AG09309 (cell line): ENCODE measurements at regions not wholly inside any gene's neighbourhood (a gene's known extent, or its start where the extent isn't known, plus 50 kb on each side); places are given as distances from the start of the nearest gene placed in this dataset.

Experiments
- DNase-seq: peaks from one replicate; pipeline ENCODE4 v3.0.0-alpha.2; 2010; ENCODE audit warnings: low read depth
- H3K4me3 ChIP-seq: 2 replicates; pipeline ENCODE4 v1.5.1; 2011; ENCODE audit warnings: mild to moderate bottlenecking, low read depth, low read length, moderate library complexity; ENCODE audit not compliant: control insufficient read depth
- TF ChIP-seq, protein P1 (sequence below): IDR thresholded peaks from 2 replicates; pipeline ENCODE4 v1.5.1; 2011; ENCODE audit warnings: mild to moderate bottlenecking, low read depth, low read length, inconsistent platforms; ENCODE audit not compliant: insufficient read depth, control insufficient read depth; ENCODE audit errors: missing control alignments

DNA sequence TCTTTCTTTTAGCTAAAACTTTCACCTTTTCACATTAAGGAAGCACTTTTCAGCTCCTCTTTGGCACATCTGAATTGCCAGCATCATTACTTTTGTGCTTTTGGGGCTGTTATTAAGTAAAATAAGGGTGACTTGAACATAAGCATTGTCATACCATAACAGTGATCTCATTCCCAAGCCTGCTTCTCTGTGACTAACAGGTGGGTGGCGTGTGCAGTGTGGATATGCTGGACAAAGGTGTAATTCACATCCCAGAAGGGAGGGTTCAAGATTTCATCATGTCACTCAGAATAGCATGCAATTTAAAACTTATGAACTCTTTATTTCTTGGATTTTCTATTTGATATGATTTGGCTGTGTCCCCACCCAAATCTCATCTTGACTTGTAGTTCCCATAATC is 517.4 kb upstream of the MKI67 start:
- TF ChIP-seq, protein P1, sequence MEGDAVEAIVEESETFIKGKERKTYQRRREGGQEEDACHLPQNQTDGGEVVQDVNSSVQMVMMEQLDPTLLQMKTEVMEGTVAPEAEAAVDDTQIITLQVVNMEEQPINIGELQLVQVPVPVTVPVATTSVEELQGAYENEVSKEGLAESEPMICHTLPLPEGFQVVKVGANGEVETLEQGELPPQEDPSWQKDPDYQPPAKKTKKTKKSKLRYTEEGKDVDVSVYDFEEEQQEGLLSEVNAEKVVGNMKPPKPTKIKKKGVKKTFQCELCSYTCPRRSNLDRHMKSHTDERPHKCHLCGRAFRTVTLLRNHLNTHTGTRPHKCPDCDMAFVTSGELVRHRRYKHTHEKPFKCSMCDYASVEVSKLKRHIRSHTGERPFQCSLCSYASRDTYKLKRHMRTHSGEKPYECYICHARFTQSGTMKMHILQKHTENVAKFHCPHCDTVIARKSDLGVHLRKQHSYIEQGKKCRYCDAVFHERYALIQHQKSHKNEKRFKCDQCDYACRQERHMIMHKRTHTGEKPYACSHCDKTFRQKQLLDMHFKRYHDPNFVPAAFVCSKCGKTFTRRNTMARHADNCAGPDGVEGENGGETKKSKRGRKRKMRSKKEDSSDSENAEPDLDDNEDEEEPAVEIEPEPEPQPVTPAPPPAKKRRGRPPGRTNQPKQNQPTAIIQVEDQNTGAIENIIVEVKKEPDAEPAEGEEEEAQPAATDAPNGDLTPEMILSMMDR: no peak
- no peak overlapping the region for H3K4me3 ChIP-seq
- DNase-seq: no peak

GRCh38 chr10:128645486-128645885 is 519.3 kb upstream of the MKI67 start:
- TF ChIP-seq, protein P1: no peak
- H3K4me3 ChIP-seq: no peak overlapping the region
- DNase-seq: no peak

GRCh38 chr10:128646956-128647355 is 520.7 kb upstream of the MKI67 start:
- H3K4me3 ChIP-seq: no peak overlapping the region
- TF ChIP-seq, protein P1: no peak
- DNase-seq: no peak

DNA sequence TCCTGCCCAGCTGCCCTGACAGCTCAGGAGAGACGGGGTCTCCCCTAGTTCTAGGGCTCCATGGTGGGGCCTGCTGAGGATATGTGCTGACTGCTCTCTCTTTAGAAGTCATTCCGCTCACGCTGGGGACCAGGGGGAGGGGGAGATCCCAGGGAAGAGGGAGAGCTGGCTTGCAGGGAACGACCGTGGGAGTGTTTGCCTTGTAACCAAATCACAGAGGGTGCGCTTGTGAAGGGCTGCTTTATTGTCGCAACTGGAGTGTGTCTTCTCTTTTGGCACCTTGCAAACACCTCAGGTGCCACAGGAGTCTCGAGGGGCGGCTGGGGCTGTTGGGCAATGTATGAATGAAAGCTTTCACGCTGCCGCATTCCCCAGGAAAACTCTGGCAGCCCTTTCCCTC is 531.3 kb upstream of the MKI67 start:
- DNase-seq: no peak
- TF ChIP-seq, protein P1: no peak
- no peak overlapping the region for H3K4me3 ChIP-seq

DNA sequence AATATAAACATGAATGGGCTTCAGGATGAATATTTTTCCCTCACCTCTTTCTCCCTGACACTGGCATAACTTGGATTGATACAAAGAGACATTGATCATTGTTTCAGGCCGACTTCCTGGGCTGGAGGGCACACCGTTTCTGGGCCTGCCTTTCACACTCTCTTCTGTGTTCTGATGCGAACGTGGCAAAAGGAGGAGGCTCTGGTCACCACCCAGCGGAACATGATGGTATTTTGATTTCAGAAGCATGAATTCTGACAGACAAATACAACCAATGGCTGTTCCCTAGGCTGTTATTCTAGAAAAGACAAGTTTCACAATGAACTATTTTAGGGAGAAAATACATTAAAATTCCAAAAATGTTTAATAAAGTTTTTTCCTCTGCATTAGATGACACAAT is 534.5 kb upstream of the MKI67 start:
- H3K4me3 ChIP-seq: no peak overlapping the region
- no peak for DNase-seq

GRCh38 chr10:128661404-128662197 is 535.4 kb upstream of the MKI67 start:
- DNase-seq: no peak
- TF ChIP-seq, protein P1: no peak
- H3K4me3 ChIP-seq: no peak overlapping the region

More for the DNA sequence above, 534.5 kb upstream of the MKI67 start:
- TF ChIP-seq, protein P1: no peak
